HG03520 (cell line): ENCODE measurements at regions not wholly inside any gene's neighbourhood (a gene's known extent, or its start where the extent isn't known, plus 50 kb on each side); places are given as distances from the start of the nearest gene placed in this dataset.
"Not testable (repeated sequence)": the region's sequence is repeated elsewhere in the genome, so short reads cannot be mapped to it uniquely, and the experiment has no call there.

Experiments
- ATAC-seq: cut with Tn5 transposase; IDR thresholded peaks from one replicate; pipeline ENCODE4 v1.9.1; 2021; ENCODE audit warnings: mild to moderate bottlenecking, moderate library complexity; ENCODE audit not compliant: unreplicated experiment

DNA sequence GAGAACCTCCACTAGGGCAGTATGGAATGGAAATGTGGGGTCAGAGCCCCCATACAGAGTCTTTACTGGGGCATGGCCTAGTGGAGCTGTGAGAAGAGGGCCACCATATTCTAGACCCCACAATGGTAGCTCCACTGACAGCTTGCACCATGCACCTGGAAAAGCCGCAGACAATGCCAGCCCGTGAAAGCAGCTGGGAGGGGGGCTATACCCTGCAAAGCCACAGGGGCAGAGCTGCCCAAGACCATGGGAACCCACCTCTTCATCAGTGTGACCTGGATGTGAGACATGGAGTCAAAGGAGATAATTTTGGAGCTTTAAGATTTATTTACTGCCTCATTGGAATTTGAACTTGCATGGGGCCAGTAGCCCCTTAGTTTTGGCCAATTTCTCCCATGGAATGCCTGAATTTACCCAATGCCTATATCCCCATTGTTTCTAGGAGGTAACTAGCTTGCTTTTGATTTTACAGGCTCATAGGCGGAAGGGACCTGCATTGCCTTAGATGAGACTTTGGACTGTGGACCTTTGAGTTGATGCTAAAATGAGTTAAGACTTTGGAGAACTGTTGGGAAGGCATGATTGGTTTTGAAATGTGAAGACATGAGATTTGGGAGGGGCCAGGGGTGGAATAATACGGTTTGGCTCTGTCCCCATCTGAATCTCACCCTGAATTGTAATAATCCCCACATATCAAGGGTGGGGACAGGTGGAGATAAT lies 89.4 kb upstream of the MAMLD1 start:
- not testable (repeated sequence) for ATAC-seq

DNA sequence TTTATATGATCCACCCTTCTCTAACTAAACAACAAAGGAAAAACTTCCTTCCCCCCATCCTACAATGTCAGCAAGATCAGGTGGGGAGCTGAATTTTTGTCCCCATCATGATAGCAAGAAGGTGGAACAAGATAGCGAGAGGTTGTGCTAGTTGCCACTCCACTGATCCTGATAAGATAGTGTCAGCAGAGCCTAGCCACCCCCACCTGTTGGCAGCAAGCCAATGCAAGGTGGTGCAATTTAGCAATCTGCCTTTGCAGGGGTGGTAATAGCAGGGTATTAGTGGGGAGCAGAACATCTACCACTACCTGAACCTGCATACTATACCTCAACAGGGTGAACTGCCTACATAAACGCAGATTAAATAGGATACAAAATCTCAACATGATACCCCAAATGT lies 80.2 kb upstream of the MAMLD1 start:
- ATAC-seq, result no peak

DNA sequence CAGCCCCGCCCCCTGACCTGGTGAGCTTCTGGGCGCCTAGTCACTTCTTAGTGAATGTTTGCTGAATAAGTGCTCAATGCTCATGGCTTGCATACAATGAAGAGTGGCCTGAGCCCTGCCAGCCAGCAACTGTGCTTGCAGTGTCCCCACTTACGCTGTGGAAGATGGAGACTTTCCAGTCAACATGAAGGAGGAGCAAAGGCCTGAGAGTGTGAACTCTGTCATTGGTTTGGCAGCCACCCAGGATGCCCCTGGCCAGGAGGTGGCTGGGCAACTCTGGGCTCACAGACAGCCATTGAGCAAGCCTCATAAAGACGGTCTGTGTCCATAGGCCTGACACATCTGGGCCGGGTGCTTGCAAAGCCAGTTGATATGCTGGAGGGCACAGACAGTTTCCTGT lies 72.1 kb upstream of the MAMLD1 start:
- ATAC-seq, result no peak

DNA sequence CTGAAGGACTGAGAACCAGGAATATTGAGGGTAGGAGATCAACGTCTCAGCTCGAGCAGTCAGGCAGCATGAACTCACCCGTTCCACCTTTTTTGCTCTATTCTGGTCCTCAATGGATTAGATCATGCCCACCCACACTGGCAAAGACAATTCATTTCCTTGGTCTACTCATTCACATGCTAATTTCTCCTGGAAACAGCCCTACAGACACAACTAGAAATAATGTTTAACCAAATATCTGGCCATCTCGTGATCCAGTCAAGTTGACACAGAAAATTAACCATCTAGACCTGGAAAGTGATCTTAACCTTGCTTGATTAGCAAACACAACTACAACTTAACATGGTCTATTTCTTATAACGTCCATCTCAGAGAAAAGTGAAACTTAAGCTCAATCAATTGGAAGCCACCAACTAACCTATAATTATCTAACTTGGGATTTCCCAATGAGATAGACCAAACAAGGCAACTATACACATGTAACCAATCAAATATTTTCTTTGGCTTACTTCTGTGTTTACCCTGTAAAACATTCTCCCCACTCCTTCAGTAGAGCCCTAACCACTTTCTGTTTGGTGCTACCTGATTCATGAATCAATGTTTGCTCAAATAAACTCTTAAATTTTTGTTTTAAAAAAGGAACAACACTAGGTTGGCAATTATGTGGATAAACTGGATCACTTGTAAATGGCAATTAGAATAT lies 69.7 kb upstream of the MAMLD1 start:
- ATAC-seq, result no peak

DNA sequence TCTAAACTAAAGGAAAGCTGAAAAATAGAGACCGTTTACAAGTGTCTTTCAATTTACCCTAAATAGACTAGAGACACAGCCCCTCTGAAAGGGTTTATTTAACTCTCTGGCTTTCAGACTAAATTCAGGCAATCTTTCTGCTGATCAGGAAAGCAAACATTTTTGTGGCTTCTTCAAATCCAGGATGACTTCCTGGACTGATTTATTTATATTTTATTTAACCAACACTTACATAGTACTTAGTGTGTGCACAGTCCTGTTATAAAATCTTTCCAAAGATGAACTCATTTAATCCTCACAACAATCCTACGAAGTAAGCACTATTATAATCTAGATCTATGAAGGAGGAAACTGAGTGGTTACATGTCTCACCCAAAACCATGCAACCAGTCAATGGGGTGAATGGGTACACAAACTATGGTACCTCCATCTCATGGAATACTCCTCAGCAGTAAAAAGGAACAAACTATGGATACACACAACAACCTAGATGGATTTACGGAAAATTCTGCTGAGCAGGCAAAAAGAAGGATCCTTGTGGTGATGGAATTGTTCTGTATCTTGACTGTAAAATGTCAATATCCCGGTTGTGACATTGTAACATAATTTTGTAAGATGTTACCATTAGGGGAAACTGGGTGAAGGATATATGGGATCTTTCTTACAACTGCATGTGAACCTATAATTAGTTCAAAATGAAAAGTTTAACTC lies 64.1 kb upstream of the MAMLD1 start:
- no peak for ATAC-seq

DNA sequence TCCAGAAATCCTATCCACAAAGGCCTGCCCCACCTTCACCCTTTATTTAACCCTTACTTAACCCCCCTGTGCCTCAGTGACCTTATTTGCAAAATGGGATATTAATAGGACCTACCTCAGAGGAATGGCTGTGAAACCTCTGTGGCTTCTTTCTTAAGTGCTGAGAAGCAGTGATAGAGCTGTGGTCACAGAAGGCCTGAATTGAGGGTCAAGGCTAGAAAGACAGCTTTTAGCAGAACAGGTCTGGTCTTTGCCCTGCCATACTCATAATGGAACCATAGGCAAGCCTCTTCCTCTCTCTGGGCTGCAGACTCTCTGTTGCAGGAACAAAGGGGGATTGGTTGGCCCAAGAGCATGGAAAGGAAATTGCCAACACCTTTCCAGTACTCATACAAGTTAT lies 63.5 kb upstream of the MAMLD1 start:
- no peak for ATAC-seq

DNA sequence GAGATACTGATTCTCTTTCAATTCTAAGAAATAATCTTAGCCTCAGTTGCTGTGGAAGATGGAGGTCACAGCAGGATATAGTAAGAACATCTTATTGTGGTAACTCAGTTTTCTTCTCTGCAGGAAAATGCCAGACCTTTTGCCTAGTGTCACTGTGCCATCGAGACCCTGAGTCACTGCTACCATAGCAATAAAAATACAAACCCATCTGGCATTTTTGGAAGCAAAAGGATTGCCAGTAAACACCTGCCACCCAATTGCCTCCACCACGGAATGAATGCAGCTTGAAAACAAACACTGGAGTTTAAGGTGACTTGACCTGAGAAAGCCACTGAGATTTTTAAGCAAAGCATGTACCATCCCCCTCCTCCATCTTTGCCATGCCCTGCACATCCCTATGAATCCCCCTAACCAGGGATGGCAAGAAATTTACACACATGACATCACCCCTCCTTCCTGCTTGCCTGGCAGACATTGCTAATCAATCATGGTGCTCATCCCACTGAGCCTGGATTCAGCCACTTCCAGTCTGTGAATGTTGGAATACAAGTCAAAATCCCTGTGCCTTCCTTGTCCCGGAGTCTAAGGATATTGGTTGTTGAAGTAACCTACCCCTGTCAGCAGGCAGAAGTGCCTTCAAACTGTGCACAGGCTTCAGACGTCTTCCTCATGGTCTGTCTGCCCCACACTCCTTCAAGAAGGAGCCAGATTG lies 59.6 kb upstream of the MAMLD1 start:
- ATAC-seq, result no peak

DNA sequence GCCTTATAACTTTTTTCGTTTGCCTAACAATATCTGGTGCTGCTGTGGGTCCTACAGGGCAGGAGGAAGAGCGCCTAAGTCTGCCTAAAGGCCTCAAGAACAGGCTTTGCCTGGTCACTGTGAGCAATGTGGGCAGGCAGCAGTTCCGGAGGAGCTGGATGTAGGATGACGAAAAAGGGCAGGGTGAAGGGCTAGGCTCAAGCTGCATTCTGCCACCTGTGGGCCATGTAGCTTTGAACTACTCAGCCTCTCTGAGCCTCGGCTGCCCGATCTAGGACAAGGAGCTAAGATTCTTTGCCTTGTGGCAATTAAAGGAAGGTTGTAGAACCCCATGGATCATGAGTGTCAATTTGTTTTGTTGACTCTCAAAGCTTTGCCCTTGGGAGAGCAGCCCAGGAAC lies 57.1 kb upstream of the MAMLD1 start:
- no peak for ATAC-seq

DNA sequence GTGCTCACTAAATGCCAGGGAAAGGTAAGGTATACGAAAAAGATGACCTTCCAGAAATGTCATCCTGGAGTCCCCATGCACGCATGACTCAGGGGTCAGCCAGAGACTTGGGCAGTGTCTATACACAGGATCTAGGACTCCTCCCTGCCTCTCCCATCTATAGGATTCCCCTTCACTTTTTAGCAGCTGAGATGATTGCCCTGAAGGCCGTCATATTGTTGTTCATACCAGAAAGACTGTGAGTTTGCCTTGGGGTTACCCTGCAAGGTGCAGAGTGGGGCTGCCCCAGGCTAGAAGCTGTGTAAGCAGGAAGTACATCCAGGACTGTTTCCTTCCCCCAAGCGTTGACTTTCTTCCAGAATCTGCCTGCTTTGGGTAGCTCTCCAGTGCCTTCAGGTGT lies 55.1 kb upstream of the MAMLD1 start:
- ATAC-seq, result no peak

DNA sequence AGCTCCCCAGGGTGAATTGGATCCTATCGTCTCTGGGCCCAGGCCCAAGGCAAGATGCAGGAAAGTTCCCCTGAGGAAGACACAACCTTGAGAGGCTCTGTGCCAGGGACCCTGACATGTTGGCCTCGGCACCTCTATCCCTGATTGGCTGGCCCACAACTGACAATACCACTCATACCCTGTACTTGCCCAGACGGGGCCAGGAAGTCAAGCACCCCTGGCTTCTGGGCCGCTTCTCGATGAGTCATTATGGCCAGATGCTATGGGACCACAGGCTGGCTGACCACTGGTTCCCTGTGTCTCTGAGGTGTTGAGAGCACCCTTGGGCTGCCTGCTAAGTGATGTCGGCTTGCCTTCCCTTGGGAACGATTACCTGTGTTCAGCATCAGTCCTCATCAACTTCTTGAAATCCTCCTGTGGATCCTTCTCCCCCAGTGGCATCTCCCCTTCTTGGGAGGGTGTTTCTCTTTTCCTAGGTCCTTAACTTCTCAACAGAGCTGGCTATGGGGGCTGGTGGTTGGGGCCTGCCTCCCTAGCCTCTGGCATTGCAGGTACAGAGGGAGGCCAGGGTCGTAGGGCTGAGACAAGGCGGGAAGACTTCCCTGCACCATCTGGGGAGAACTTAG lies 54.5 kb upstream of the MAMLD1 start:
- no peak for ATAC-seq

DNA sequence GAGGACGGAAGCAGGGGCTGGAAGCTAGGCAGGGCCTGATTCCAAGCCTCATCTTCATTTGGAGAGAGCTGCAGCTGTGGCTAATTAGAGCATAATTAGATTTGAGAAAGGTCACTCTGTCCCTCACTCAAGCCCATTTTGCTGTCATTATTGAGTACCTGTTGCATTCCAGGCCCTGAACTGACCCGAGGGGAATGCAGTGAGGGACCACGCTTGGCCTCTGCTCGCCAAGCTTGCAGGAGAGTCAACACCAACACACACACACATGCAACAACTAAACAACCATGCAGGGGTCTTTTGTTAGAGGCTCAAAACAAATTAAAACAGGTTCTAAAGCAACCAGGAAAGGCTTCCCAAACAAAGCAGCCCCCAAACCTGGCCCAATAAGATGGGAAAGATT lies 52.7 kb upstream of the MAMLD1 start:
- ATAC-seq, result no peak

DNA sequence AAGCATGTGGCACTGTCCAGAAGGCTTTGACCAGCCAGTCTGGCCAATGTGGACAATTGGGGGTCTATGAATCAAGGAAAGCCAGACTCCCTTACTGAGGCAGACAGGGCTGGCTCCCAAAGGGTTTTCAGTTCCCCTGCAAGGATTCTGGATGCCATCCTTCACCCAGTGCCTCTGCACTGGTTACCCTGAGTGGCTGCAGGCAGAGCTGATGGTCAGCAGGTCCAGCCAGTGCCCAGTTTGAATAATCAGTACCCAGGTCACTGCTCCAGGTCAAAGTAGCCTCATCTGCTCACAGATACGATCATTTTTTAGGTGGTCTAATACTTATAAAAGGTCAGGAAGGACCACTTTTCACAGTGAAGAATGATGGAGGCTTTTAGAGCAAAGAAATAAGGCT lies 52.2 kb upstream of the MAMLD1 start:
- ATAC-seq, result no peak

DNA sequence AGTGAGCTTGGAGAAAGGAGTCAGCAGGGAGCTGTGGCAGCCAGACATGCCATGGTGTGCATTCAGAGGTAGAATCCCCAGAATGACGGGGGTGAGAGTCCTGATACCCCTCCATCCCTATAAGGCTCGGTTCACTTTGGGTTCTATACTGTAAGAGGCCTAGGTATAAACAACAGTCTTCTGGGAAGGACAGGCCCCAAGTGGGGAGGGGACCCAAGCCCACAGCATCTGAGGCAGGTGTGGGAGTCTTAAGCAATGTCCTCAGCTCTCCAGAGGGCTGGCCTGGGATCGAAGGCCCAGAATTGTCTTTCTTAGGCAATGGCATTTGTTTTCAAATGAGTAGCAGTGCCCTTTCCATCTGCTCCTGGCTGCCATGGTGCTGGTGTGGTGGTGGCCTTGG lies 50.2 kb upstream of the MAMLD1 start:
- ATAC-seq, result no peak
